ENCODE measurements at regions not wholly inside any gene's neighbourhood (a gene's known extent, or its start where the extent isn't known, plus 50 kb on each side); places are given as distances from the start of the nearest gene placed in this dataset.

- no peak for DNase-seq
These were observed 177.9 kb downstream of the PLOD2 start for GRCh38 chr3:145983101-145983500.

Data from NCI-H1930 (cell line).